Stimulated activated CD8-positive, alpha-beta memory T cell treated with anti-CD3 and anti-CD28 coated beads, Interleukin-15, amount 100 ng/mL, for 4 hours (primary cell): ENCODE measurements at regions not wholly inside any gene's neighbourhood (a gene's known extent, or its start where the extent isn't known, plus 50 kb on each side); places are given as distances from the start of the nearest gene placed in this dataset.
"Not testable (repeated sequence)": the region's sequence is repeated elsewhere in the genome, so short reads cannot be mapped to it uniquely, and the experiment has no call there.

Source experiments
- DNase-seq, 2 donors: peaks; one replicate each; pipeline ENCODE4 v3.0.0-alpha.2; 2020; ENCODE audit warnings: low read depth in 2 of 2

- DNase-seq = no peak
Observed at GRCh38 chr6:27187231-27188060, 60.1 kb upstream of the PRSS16 start.

GRCh38 chr6:27188061-27188884 is 59.2 kb upstream of the PRSS16 start:
- DNase-seq = no peak

GRCh38 chr6:27188885-27189418 is 58.5 kb upstream of the PRSS16 start:
- peak in 1 of 2 donors; percentile 12 for DNase-seq

- DNase-seq = no peak
Observed at GRCh38 chr6:27190126-27190525, 57.4 kb upstream of the PRSS16 start.

GRCh38 chr6:27194453-27194852 is 53.0 kb upstream of the PRSS16 start:
- DNase-seq = not testable (repeated sequence)

GRCh38 chr6:27195547-27195946 is 52.0 kb upstream of the PRSS16 start:
- DNase-seq = not testable (repeated sequence)
